ENCODE measurements at regions not wholly inside any gene's neighbourhood (a gene's known extent, or its start where the extent isn't known, plus 50 kb on each side); places are given as distances from the start of the nearest gene placed in this dataset.

GRCh38 chr5:87137283-87137682, 130.4 kb upstream of the RASA1 start:
- TF ChIP-seq, protein P1, sequence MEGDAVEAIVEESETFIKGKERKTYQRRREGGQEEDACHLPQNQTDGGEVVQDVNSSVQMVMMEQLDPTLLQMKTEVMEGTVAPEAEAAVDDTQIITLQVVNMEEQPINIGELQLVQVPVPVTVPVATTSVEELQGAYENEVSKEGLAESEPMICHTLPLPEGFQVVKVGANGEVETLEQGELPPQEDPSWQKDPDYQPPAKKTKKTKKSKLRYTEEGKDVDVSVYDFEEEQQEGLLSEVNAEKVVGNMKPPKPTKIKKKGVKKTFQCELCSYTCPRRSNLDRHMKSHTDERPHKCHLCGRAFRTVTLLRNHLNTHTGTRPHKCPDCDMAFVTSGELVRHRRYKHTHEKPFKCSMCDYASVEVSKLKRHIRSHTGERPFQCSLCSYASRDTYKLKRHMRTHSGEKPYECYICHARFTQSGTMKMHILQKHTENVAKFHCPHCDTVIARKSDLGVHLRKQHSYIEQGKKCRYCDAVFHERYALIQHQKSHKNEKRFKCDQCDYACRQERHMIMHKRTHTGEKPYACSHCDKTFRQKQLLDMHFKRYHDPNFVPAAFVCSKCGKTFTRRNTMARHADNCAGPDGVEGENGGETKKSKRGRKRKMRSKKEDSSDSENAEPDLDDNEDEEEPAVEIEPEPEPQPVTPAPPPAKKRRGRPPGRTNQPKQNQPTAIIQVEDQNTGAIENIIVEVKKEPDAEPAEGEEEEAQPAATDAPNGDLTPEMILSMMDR (IDR thresholded peaks at IDR 0.05): no peak
- no peak for TF ChIP-seq EZH2 (IDR thresholded peaks at IDR 0.05)
